ENCODE measurements at regions not wholly inside any gene's neighbourhood (a gene's known extent, or its start where the extent isn't known, plus 50 kb on each side); places are given as distances from the start of the nearest gene placed in this dataset.

- ChIA-PET CTCF (interaction anchor here (1.0 kb wide), 1 partner anchor 39 kb away, joined by 3 read pairs; no protein-coding TSS in a partner anchor), SMC1A (ENCODE audit: uncharacterized antibody, unreplicated experiment) (no interaction called here), POLR2A (no interaction called here), RAD21 (ENCODE audit: unreplicated experiment) (no interaction called here)
- H3K4me1 ChIP-seq (ENCODE audit: control insufficient read depth, insufficient read depth, low read length), result no peaks in the 10 kb centered on the region
- no TSS peak for BruUV-seq (replicated peaks)
- no peak for FAIRE-seq
- H3K27me3 ChIP-seq (replicated peaks in 1 of 2; ENCODE audit: control insufficient read depth in 2 of 2, insufficient read depth in 2 of 2, low read length in 1 of 2), result peaks cover 5 to 12% of the 10 kb centered on the region in 2 experiments
- no peak for DNase-seq (ENCODE audit: low read depth, low spot score)
- H2AFZ ChIP-seq (ENCODE audit: control insufficient read depth, low read depth, low read length), result no peak overlapping the region
- in situ Hi-C loops (cut with MboI) (no loop called here), intact Hi-C loops (cut with micrococcal nuclease; ENCODE audit: unreplicated experiment) (no loop called here)
- no peak overlapping the region for H3K4me2 ChIP-seq (ENCODE audit: control insufficient read depth, insufficient read depth)
- 8% methylated on average over 3 of the region's 3 CpGs for WGBS (ENCODE audit: insufficient coverage, insufficient replicate concordance, low lambda C conversion rate, missing lambda C conversion rate)
- H3K9ac ChIP-seq (ENCODE audit: control insufficient read depth, insufficient read depth, low read length), result no peak overlapping the region
- no peak for ATAC-seq
- no peaks in the 10 kb centered on the region for H3K79me2 ChIP-seq (ENCODE audit: control insufficient read depth, insufficient read depth, low read length)
- H3K9me3 ChIP-seq (replicated peaks; ENCODE audit: control insufficient read depth, insufficient read depth, low read length), result no peaks in the 10 kb centered on the region
- no peaks in the 10 kb centered on the region for H4K20me1 ChIP-seq (ENCODE audit: control insufficient read depth, insufficient read depth)
- H3K36me3 ChIP-seq (ENCODE audit: control insufficient read depth in 2 of 2, insufficient read depth in 2 of 2, low read length in 1 of 2), result no peaks in the 10 kb centered on the region
- no peak overlapping the region for H3K4me3 ChIP-seq
- H3K27ac ChIP-seq (ENCODE audit: control insufficient read depth, insufficient read depth), result no peak overlapping the region
- TF ChIP-seq PKNOX1 (IDR thresholded peaks at IDR 0.05) (no peak), SPI1 (IDR thresholded peaks at IDR 0.05; ENCODE audit: borderline replicate concordance, insufficient read depth, low read depth, low read length) (no peak), RCOR1 (conservative IDR thresholded peaks at IDR 0.05; ENCODE audit: low read depth, low read length) (no peak), ELK1 (IDR thresholded peaks at IDR 0.05; ENCODE audit: low read depth, low read length) (no peak), CHD1 (IDR thresholded peaks at IDR 0.05; ENCODE audit: low read depth, low read length) (no peak), BCLAF1 (IDR thresholded peaks at IDR 0.05) (no peak), RAD21 (IDR thresholded peaks at IDR 0.05; ENCODE audit: insufficient read depth, low read depth, low read length) (no peak), SREBF1 (IDR thresholded peaks at IDR 0.05; ENCODE audit: low read length) (no peak), SMARCA5 (IDR thresholded peaks at IDR 0.05) (no peak), NFYA (IDR thresholded peaks at IDR 0.05; ENCODE audit: borderline replicate concordance, low read depth, low read length) (no peak), CREM (IDR thresholded peaks at IDR 0.05; ENCODE audit: low read depth) (no peak), RUNX3 (IDR thresholded peaks at IDR 0.05; ENCODE audit: low read length) (no peak), YY1 (IDR thresholded peaks at IDR 0.05; ENCODE audit: low read depth, low read length) (no peak), ZNF592 (IDR thresholded peaks at IDR 0.05) (no peak), GABPA (IDR thresholded peaks at IDR 0.05; ENCODE audit: low read depth) (no peak), USF2 (IDR thresholded peaks at IDR 0.05; ENCODE audit: borderline replicate concordance, low read depth, low read length) (no peak)
Observed at GRCh38 chr12:3924761-3925160, 51.6 kb upstream of the PARP11 start.
